ENCODE measurements at regions not wholly inside any gene's neighbourhood (a gene's known extent, or its start where the extent isn't known, plus 50 kb on each side); places are given as distances from the start of the nearest gene placed in this dataset.

DNA sequence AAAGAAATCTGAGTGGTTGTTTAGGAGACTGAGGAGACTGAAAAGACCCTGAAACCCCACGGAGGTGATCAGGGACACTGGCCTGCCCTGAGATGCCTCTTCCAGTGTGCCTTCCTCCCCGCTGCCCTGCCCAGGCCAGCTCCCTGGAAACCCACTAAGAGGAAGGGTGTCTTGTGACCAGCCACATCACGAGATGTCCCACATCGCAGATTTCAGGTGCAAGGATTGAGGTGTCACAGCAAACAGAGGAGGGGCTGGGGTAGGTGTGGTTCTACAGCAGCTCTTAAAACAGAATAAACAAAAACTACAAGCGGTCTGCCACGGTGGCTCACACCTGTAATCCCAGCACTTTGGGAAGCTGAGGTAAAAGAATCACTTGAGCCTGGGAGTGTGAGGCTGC is 184.3 kb upstream of the C14orf180 start:
- no peak for TF ChIP-seq BHLHE40 (IDR thresholded peaks at IDR 0.05; ENCODE audit: borderline replicate concordance)
- no peak for TF ChIP-seq ZNF384 (IDR thresholded peaks at IDR 0.05)
- TF ChIP-seq FOXM1 (IDR thresholded peaks at IDR 0.05; ENCODE audit: borderline replicate concordance): no peak
- no peak for TF ChIP-seq ELF4 (IDR thresholded peaks at IDR 0.05)
- no peak for TF ChIP-seq NFRKB (IDR thresholded peaks at IDR 0.05)
- TF ChIP-seq SUZ12 (IDR thresholded peaks at IDR 0.05): no peak
- no peak for TF ChIP-seq TARDBP (IDR thresholded peaks at IDR 0.05)
- TF ChIP-seq FOXK2 (IDR thresholded peaks at IDR 0.05): no peak
- no peak for TF ChIP-seq ARNT (IDR thresholded peaks at IDR 0.05)
- no peak for TF ChIP-seq SP1 (IDR thresholded peaks at IDR 0.05)
- no peak for TF ChIP-seq FOXA1 (IDR thresholded peaks at IDR 0.05)
- TF ChIP-seq, protein P1, sequence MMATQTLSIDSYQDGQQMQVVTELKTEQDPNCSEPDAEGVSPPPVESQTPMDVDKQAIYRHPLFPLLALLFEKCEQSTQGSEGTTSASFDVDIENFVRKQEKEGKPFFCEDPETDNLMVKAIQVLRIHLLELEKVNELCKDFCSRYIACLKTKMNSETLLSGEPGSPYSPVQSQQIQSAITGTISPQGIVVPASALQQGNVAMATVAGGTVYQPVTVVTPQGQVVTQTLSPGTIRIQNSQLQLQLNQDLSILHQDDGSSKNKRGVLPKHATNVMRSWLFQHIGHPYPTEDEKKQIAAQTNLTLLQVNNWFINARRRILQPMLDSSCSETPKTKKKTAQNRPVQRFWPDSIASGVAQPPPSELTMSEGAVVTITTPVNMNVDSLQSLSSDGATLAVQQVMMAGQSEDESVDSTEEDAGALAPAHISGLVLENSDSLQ (IDR thresholded peaks at IDR 0.05): no peak

Measured in HEK293T (cell line).